CD14-positive monocyte (primary cell): ENCODE measurements at regions not wholly inside any gene's neighbourhood (a gene's known extent, or its start where the extent isn't known, plus 50 kb on each side); places are given as distances from the start of the nearest gene placed in this dataset.

ENCODE experiments used
- DNase-seq, 3 donors: peaks; one replicate each; pipeline ENCODE4 v3.0.0-alpha.2; 2011 to 2022
- H2AFZ ChIP-seq: 2 replicates; pipeline ENCODE4 v1.6.0; 2012; ENCODE audit warnings: mild to moderate bottlenecking, low read depth, low read length, inconsistent platforms; ENCODE audit not compliant: insufficient read depth, poor library complexity, severe bottlenecking
- H3K27ac ChIP-seq, 2 donors: 1 replicate in 1 of 2; 2 replicates in 1 of 2; pipeline ENCODE4 v1.5.1; 2012 to 2013; ENCODE audit warnings: low read length in 2 of 2, control low read depth in 1 of 2, inconsistent platforms in 1 of 2, low read depth in 1 of 2, mild to moderate bottlenecking in 1 of 2
- H3K27me3 ChIP-seq, 2 donors: one replicate each; pipeline versions ENCODE4 v1.6.0 to v1.6.1; 2011 to 2013; ENCODE audit warnings: low read length in 2 of 2; ENCODE audit not compliant: control insufficient read depth in 2 of 2, insufficient read depth in 2 of 2
- H3K36me3 ChIP-seq, 2 donors: replicated peaks in 1 of 2; 1 replicate in 1 of 2; 2 replicates in 1 of 2; pipeline versions ENCODE4 v1.5.1 to v1.6.1; 2012 to 2013; ENCODE audit warnings: low read length in 2 of 2, control low read depth in 1 of 2, inconsistent platforms in 1 of 2, mild to moderate bottlenecking in 1 of 2; ENCODE audit not compliant: insufficient read depth in 2 of 2, control insufficient read depth in 1 of 2
- H3K4me1 ChIP-seq, 2 donors: 1 replicate in 1 of 2; 2 replicates in 1 of 2; pipeline versions ENCODE4 v1.5.1 to v1.6.1; 2012 to 2013; ENCODE audit warnings: low read length in 2 of 2, control low read depth in 1 of 2, inconsistent platforms in 1 of 2, mild to moderate bottlenecking in 1 of 2, moderate library complexity in 1 of 2; ENCODE audit not compliant: insufficient read depth in 2 of 2, control insufficient read depth in 1 of 2
- H3K4me2 ChIP-seq: replicated peaks from 2 replicates; pipeline ENCODE3; 2012; ENCODE audit warnings: low read length, moderate library complexity, mild to moderate bottlenecking; ENCODE audit not compliant: poor library complexity, severe bottlenecking; ENCODE audit errors: extremely low read depth
- H3K4me3 ChIP-seq, 3 experiments: fragments of 200-600 bp in 1 of 3; sonication (generic) in 1 of 3; replicated peaks in 1 of 3; 1 replicate in 2 of 3; 2 replicates in 1 of 3; pipeline ENCODE4 v1.5.1; 2011 to 2013; ENCODE audit warnings: low read length in 3 of 3, mild to moderate bottlenecking in 3 of 3, control low read depth in 2 of 3, low read depth in 2 of 3, inconsistent platforms in 1 of 3, moderate library complexity in 1 of 3
- H3K79me2 ChIP-seq: 2 replicates; pipeline ENCODE4 v1.6.0; 2012; ENCODE audit warnings: mild to moderate bottlenecking, control low read depth, inconsistent platforms, low read length, moderate library complexity; ENCODE audit not compliant: insufficient read depth
- H3K9ac ChIP-seq: 2 replicates; pipeline ENCODE4 v1.6.0; 2017; ENCODE audit warnings: low read length, mild to moderate bottlenecking; ENCODE audit not compliant: insufficient read depth, poor library complexity, severe bottlenecking
- H3K9me3 ChIP-seq, 2 donors: replicated peaks in 1 of 2; 1 replicate in 1 of 2; 2 replicates in 1 of 2; pipeline versions ENCODE4 v1.5.1 to v1.6.1; 2012 to 2013; ENCODE audit warnings: low read length in 2 of 2, control low read depth in 1 of 2; ENCODE audit not compliant: control insufficient read depth in 1 of 2, insufficient read depth in 1 of 2
- H4K20me1 ChIP-seq: 2 replicates; pipeline ENCODE4 v1.6.0; 2012; ENCODE audit warnings: mild to moderate bottlenecking, low read length, control low read depth, moderate library complexity; ENCODE audit not compliant: insufficient read depth
- H3K27ac Mint-ChIP-seq, 7 donors: one replicate each; pipeline ENCODE4 v1.8.0; 2020; ENCODE audit warnings: mild to moderate bottlenecking in 7 of 7, mixed read lengths in 7 of 7, moderate library complexity in 6 of 7, inconsistent platforms in 2 of 7
- H3K27me3 Mint-ChIP-seq, 3 donors: one replicate each; pipeline ENCODE4 v1.8.0; 2021 to 2022; ENCODE audit warnings: low read depth in 3 of 3, mild to moderate bottlenecking in 3 of 3, mixed read lengths in 3 of 3, moderate library complexity in 3 of 3, inconsistent platforms in 1 of 3
- H3K36me3 Mint-ChIP-seq, 2 donors: one replicate each; pipeline ENCODE4 v1.8.0; 2020; ENCODE audit warnings: mixed read lengths in 2 of 2, inconsistent platforms in 1 of 2, mild to moderate bottlenecking in 1 of 2
- H3K4me1 Mint-ChIP-seq: one replicate; pipeline ENCODE4 v1.8.0; 2020; ENCODE audit warnings: mild to moderate bottlenecking, mixed read lengths
- H3K4me3 Mint-ChIP-seq, 2 donors: one replicate each; pipeline ENCODE4 v1.8.0; 2020; ENCODE audit warnings: mild to moderate bottlenecking in 2 of 2, mixed read lengths in 2 of 2, moderate library complexity in 1 of 2
- H3K9me3 Mint-ChIP-seq, 7 donors: one replicate each; pipeline ENCODE4 v1.8.0; 2020 to 2022; ENCODE audit warnings: mixed read lengths in 7 of 7, mild to moderate bottlenecking in 6 of 7, moderate library complexity in 6 of 7, inconsistent platforms in 2 of 7
- WGBS: methylation state at CpG from one replicate; pipeline ENCODE4 v1.1.5; 2013; ENCODE audit warnings: missing lambda C conversion rate; ENCODE audit not compliant: insufficient coverage; 5-methylcytosine and 5-hydroxymethylcytosine counted together
- intact Hi-C, 2 donors: fragments of 100-400 bp; cut with micrococcal nuclease; formaldehyde crosslinking; loops; one replicate each; pipeline versions ENCODE4 v1.15.0 to v1.15.1; 2023
- TF ChIP-seq, protein P1 (sequence below): fragments of 200-600 bp; IDR thresholded peaks from one replicate; pipeline ENCODE4 v1.8.0; 2022; ENCODE audit warnings: antibody characterized with exemption, mild to moderate bottlenecking

DNA sequence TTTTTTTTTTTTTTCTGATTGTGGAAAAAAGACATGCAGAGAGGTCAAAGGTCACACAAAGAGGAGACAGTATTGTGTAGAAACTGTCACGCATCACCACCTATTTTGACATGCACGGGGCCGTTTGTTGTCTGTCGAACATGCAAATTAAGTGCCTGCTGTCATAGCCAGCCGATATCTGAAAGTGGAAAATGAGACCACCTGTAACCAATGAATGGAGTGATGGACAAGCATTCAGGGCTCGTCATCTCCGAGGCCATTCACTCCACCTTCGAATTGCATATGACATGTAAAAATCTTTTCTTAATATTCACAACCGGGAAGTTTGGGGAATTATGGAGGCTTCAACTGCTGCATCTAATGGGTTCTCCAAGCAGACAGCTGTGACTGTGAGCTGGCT is 512.2 kb upstream of the ADAMTS16 start:
- no peak for DNase-seq
- H2AFZ ChIP-seq, result no peak overlapping the region
- no peak overlapping the region for H3K9ac ChIP-seq
- H3K27me3 ChIP-seq, result no peaks in the 10 kb centered on the region
- H3K4me3 ChIP-seq, result no peak overlapping the region
- H3K9me3 Mint-ChIP-seq, result peaks cover 0 to 7% (median 0%) of the 10 kb centered on the region in 7 donors
- no peak overlapping the region for H3K4me3 Mint-ChIP-seq
- H3K27me3 Mint-ChIP-seq, result no peaks in the 10 kb centered on the region
- intact Hi-C loops, result no loop called here
- H3K36me3 ChIP-seq, result no peaks in the 10 kb centered on the region
- 72% methylated on average over 5 of the region's 9 CpGs for WGBS
- no peaks in the 10 kb centered on the region for H4K20me1 ChIP-seq
- H3K27ac Mint-ChIP-seq, result no peak overlapping the region
- no peaks in the 10 kb centered on the region for H3K4me1 ChIP-seq
- no peaks in the 10 kb centered on the region for H3K36me3 Mint-ChIP-seq
- H3K27ac ChIP-seq, result no peak overlapping the region
- H3K79me2 ChIP-seq, result no peaks in the 10 kb centered on the region
- peaks cover 8 to 18% of the 10 kb centered on the region in 2 donors for H3K9me3 ChIP-seq
- no peaks in the 10 kb centered on the region for H3K4me1 Mint-ChIP-seq
- TF ChIP-seq, protein P1, sequence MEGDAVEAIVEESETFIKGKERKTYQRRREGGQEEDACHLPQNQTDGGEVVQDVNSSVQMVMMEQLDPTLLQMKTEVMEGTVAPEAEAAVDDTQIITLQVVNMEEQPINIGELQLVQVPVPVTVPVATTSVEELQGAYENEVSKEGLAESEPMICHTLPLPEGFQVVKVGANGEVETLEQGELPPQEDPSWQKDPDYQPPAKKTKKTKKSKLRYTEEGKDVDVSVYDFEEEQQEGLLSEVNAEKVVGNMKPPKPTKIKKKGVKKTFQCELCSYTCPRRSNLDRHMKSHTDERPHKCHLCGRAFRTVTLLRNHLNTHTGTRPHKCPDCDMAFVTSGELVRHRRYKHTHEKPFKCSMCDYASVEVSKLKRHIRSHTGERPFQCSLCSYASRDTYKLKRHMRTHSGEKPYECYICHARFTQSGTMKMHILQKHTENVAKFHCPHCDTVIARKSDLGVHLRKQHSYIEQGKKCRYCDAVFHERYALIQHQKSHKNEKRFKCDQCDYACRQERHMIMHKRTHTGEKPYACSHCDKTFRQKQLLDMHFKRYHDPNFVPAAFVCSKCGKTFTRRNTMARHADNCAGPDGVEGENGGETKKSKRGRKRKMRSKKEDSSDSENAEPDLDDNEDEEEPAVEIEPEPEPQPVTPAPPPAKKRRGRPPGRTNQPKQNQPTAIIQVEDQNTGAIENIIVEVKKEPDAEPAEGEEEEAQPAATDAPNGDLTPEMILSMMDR, result no peak
- no peak overlapping the region for H3K4me2 ChIP-seq

DNA sequence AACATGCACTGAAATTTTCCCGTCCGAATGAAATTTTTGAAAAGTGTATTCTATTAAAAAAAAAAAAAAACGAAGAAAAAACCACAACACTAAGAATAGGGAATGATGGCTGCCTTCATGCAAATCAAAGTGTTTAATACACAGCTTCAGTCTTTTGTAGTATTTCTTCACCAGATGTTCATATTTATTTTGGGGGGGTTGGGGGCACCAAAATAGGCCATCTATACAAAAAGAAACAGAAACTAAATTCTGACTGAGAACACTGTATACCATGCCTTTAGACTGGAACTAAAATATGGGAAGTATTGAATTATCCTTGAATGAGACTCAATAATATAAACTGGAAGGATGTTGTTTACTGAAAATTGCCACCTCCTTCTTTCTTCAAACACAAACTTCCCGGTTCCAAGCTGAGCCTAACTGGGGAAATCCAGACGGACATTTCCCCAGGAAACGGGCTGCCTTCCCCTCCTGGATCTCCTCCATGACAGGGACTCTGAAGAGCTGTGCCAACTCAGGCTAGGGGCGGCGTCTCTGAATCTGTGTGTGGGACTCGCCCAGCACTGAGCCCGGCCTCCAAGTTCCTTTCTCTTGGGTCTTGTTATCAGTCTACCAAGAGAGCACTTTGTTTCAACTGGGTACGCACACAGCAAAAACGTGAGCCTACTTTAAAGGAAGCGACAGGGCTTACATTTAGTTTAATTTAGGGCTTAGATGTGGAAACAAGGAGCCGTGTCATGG is 511.3 kb upstream of the ADAMTS16 start:
- Histone ChIP-seq H3K9ac (no peak overlapping the region), H3K79me2 (no peaks in the 10 kb centered on the region), H3K4me3 (no peak overlapping the region), H4K20me1 (no peaks in the 10 kb centered on the region), H3K4me1 (no peaks in the 10 kb centered on the region), H3K9me3 (peaks cover 8 to 18% of the 10 kb centered on the region in 2 donors), H3K27me3 (no peaks in the 10 kb centered on the region), H3K4me2 (no peak overlapping the region), H3K36me3 (no peaks in the 10 kb centered on the region), H2AFZ (no peak overlapping the region), H3K27ac (no peak overlapping the region)
- H3K36me3 Mint-ChIP-seq, result no peaks in the 10 kb centered on the region
- TF ChIP-seq, protein P1, result no peak
- peaks cover 0 to 7% (median 2%) of the 10 kb centered on the region in 7 donors for H3K9me3 Mint-ChIP-seq
- no peaks in the 10 kb centered on the region for H3K27me3 Mint-ChIP-seq
- no peak for DNase-seq
- no peaks in the 10 kb centered on the region for H3K4me1 Mint-ChIP-seq
- no peak overlapping the region for H3K27ac Mint-ChIP-seq
- H3K4me3 Mint-ChIP-seq, result no peak overlapping the region
- 96% methylated on average over 10 of the region's 14 CpGs for WGBS
- intact Hi-C loops, result no loop called here
